ES-I3 (cell line): ENCODE measurements at regions not wholly inside any gene's neighbourhood (a gene's known extent, or its start where the extent isn't known, plus 50 kb on each side); places are given as distances from the start of the nearest gene placed in this dataset.
"Not testable (repeated sequence)": the region's sequence is repeated elsewhere in the genome, so short reads cannot be mapped to it uniquely, and the experiment has no call there.

Source experiments
- H3K36me3 ChIP-seq: 2 replicates; pipeline ENCODE4 v1.6.1; 2013; ENCODE audit warnings: mild to moderate bottlenecking, low read length, control low read depth, moderate library complexity; ENCODE audit not compliant: insufficient read depth
- H3K4me1 ChIP-seq: 2 replicates; pipeline ENCODE4 v1.6.1; 2013; ENCODE audit warnings: mild to moderate bottlenecking, control low read depth, low read length; ENCODE audit not compliant: insufficient read depth
- H3K9ac ChIP-seq: 2 replicates; pipeline ENCODE4 v1.6.1; 2013; ENCODE audit warnings: low read depth, mild to moderate bottlenecking, low read length, moderate library complexity
- H3K9me3 ChIP-seq: 2 replicates; pipeline ENCODE4 v1.6.1; 2013; ENCODE audit warnings: mild to moderate bottlenecking, low read length, moderate library complexity; ENCODE audit not compliant: control insufficient read depth, insufficient read depth

DNA sequence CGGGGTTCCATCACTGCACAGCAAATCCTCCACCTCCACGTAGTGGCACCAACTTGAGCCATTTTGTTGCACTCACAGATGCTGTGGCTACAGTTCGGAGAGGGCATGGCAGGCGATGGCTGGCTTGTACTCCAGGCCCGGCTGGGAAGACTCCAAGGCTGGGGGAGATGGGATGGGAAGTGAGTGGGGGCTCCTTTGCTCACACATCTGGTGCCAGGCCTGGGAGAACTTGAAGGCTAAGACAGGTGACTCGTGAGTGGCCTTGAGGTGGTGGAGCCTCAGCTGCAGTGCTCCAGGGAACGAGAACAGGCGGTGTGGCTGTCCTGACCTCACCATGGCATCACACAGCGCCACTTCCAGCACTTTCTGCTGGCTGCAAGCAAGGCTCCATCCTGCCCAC, 87.9 kb downstream of the PLXNA1 start:
- Histone ChIP-seq H3K36me3 (no peaks in the 10 kb centered on the region), H3K4me1 (no peaks in the 10 kb centered on the region), H3K9ac (no peak overlapping the region), H3K9me3 (no peaks in the 10 kb centered on the region)

DNA sequence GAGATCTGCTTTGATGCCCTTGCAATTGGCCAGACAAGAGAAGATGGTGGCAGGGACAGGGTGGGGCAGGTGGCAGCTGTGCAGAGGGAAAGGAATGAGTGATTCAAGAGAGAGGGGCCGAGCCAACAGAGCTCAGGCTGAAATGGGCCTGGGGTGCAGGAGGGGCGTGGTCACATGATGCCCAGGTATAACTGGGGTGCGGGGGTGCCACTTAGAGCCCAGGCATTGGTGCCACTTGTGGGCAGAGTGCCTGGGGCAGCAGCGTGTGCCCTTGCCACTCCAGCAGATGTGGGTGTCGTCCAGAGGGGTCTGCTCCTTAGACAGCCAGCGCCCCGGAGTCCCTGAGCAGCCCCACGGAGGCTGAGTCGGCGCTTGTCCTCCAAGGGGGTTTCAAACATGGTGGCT, 88.7 kb downstream of the PLXNA1 start:
- H3K9ac ChIP-seq: no peak overlapping the region
- no peaks in the 10 kb centered on the region for H3K36me3 ChIP-seq
- H3K9me3 ChIP-seq: no peaks in the 10 kb centered on the region
- H3K4me1 ChIP-seq: no peaks in the 10 kb centered on the region

DNA sequence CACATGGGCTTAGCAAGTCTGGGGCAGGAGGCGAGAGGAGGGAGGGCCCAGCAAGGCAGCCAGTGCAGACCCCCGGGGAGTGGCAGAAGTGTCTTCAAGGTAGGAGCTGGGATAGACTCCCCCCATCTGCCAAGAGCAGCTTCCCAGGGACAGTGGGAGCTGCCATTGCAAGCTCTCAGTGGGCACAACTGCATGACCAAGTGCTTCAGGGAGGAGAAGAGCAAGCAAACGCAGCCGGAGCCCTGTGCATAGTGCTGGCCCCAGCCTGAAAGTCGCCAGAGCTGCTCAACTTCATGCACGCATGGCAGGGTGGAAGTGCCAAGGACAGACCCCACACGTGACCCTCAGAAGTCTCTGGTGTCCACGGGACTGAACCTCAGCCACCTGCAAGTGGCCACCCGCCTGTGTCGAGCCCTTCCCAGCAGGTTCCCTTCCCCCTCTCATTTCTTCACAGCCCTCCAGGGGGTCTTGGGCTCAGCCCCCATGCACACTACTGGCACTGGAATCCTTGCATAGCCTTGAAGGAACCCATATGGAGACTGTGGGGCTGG, 89.4 kb downstream of the PLXNA1 start:
- no peaks in the 10 kb centered on the region for H3K4me1 ChIP-seq
- H3K36me3 ChIP-seq: no peaks in the 10 kb centered on the region
- H3K9me3 ChIP-seq: no peaks in the 10 kb centered on the region
- H3K9ac ChIP-seq: no peak overlapping the region

DNA sequence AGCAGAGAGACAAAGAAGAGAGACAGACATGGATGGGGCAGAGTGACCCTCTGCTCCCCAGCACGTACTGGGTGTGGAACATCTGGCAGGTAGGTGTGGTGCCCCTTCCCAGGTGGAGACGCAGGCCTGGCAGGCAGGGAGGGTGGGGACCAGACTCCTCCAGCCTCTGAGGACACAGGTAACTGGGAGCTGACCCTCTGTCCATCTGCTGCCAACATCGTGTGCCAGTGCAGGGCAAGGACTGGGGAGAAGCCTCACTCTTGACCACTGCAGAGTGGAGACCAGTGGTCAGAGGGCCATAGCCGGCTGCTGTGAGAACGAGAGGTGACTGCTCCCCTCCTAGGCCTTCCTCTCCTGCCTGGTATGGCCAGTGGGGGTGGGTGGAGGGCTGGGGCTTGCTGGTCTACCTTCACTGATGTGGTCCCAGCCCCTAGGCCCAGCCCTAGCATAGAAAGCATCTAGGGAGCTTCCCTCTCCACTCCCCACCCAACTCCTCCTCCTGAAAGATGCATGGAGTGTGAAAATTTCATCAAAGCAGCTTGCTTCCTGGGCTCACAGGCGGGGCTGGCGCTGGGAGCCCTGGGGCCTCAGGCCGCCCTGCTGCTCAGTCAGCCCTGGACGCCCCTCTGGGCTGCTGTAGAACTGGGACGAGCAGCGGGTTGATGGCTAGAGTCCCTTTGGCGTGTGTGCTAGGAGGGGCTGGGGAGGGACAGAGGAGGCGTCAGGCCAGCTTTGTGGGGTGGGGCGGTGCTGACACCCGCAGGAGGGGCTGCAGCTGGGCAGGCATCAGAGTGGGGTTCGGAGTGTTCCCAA, 90.3 kb downstream of the PLXNA1 start:
- H3K9ac ChIP-seq: no peak overlapping the region
- no peaks in the 10 kb centered on the region for H3K9me3 ChIP-seq
- H3K4me1 ChIP-seq: no peaks in the 10 kb centered on the region
- no peaks in the 10 kb centered on the region for H3K36me3 ChIP-seq

GRCh38 chr3:127073941-127074820, 91.3 kb downstream of the PLXNA1 start:
- Histone ChIP-seq H3K9me3 (no peaks in the 10 kb centered on the region), H3K9ac (no peak overlapping the region), H3K4me1 (no peaks in the 10 kb centered on the region), H3K36me3 (no peaks in the 10 kb centered on the region)

DNA sequence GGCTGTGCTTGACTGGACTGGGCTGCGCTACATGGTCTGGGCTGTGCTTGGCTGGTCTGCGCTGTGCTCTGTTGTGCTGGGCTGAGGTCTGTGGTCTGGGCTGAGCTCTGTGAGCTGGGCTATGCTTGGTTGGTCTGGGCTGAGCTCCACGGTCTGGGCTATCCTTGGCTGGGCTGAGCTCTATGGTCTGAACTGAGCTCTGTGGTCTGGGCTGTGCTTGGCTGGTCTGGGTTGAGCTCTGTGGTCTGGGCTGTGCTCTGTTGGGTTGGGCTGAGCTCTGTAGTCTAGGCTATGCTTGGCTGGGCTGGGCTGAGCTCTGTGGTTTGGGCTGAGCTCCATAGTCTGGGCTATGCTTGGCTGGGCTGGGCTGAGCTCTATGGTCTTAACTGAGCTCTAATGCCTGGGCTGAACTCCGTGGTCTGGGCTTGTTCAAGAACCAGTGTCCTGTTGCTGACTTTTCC, 92.0 kb downstream of the PLXNA1 start:
- no peaks in the 10 kb centered on the region for H3K4me1 ChIP-seq
- H3K9ac ChIP-seq: no peak overlapping the region
- H3K36me3 ChIP-seq: no peaks in the 10 kb centered on the region
- no peaks in the 10 kb centered on the region for H3K9me3 ChIP-seq

GRCh38 chr3:127076166-127076992, 93.5 kb downstream of the PLXNA1 start:
- not testable (repeated sequence) for H3K9me3 ChIP-seq, H3K4me1 ChIP-seq, H3K36me3 ChIP-seq, H3K9ac ChIP-seq

DNA sequence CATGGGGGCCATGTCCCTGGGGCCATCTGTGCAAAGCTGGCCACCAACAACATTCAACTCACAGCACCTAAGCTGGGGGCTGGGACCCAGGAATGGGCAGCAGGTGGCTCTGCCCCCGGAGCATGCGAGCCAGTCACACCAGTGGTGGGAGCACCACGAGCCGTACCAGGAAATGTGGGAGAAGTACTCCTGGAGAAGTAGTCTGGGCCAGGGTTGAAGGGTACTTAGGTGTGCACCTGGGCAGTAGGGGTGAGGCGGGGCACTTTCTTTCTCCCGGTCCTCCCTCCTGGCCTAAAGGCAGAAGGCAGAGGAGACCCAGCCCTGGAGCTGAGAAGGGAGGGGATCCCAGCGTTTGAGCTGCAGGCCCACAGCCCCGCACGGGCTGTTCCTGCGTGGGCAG, 94.2 kb downstream of the PLXNA1 start:
- Histone ChIP-seq H3K9me3 (no peaks in the 10 kb centered on the region), H3K9ac (no peak overlapping the region)

DNA sequence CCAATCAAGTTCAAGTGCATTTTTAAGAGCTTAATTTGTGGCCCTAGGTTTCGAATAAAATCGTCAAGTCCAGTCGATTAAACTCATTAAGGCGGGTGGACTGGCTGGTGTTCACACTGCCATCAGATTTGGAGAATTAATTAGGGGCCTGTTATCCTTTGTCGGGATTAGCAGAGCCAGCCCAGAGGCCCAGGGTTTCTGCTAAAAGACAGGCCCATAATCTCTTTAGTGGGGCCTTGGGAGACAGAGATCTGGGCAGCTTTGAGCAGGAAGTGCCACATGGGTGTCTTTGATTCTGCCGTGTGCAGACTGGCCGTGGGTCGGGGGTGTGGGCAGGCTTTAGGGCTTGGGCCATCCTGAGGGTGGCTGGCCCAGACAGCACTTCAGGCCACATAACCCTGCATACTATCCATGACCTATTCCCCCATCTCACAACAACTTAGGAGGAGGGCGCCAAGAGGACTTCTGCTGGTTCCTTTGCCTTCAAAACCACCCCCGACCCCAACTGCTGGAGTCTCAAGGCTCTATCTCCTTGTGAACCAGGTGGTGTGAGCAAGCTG, 94.7 kb downstream of the PLXNA1 start:
- H3K9me3 ChIP-seq: no peaks in the 10 kb centered on the region
- no peaks in the 10 kb centered on the region for H3K36me3 ChIP-seq
- no peak overlapping the region for H3K9ac ChIP-seq
- H3K4me1 ChIP-seq: no peaks in the 10 kb centered on the region

More for the DNA sequence above, 94.2 kb downstream of the PLXNA1 start:
- no peaks in the 10 kb centered on the region for H3K4me1 ChIP-seq
- H3K36me3 ChIP-seq: no peaks in the 10 kb centered on the region

DNA sequence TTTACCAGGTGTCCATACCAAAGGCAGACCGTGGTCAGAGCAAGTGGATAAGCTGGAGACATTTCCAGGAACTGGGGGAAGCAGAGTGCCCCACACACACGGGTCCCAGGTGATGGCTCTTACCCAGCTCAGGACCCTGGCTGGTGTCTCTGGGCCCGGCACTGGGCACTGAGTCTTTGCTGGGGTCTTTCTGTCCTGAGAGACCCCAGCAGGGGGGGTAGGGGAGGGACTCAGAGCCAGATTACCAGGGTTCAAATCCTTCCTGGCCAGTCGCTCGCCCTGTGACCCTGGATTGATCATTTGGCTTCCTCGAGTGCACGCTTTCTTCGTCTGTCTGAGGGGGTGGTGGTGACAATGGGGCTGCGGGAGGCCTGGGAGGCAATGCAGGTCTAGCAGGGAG, 95.7 kb downstream of the PLXNA1 start:
- Histone ChIP-seq H3K9ac (no peak overlapping the region), H3K36me3 (no peaks in the 10 kb centered on the region), H3K9me3 (no peaks in the 10 kb centered on the region), H3K4me1 (no peaks in the 10 kb centered on the region)

DNA sequence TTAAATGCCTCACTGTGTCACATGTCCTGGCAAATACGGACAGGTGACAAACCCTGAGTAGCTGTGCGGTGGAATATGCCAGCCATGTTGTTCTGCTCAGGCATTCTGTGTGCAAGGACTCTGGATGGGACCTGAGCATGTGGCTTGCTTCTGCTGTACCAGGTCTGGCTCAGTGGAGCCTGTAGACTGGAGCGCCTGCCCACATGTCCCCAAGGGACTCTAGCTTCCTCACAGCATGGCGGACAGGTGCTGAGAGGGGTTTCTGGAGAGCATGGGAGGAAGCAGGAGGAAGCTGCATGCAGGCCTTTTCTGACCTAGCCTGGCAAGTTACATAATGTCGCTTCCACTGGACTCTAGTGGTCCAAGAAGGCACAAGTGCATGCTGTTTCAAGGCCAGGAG, 96.3 kb downstream of the PLXNA1 start:
- no peaks in the 10 kb centered on the region for H3K9me3 ChIP-seq
- H3K4me1 ChIP-seq: no peaks in the 10 kb centered on the region
- H3K36me3 ChIP-seq: no peaks in the 10 kb centered on the region
- H3K9ac ChIP-seq: no peak overlapping the region

GRCh38 chr3:127081001-127081720, 98.2 kb downstream of the PLXNA1 start:
- H3K4me1 ChIP-seq: no peaks in the 10 kb centered on the region
- H3K9me3 ChIP-seq: no peaks in the 10 kb centered on the region
- no peak overlapping the region for H3K9ac ChIP-seq
- no peaks in the 10 kb centered on the region for H3K36me3 ChIP-seq

DNA sequence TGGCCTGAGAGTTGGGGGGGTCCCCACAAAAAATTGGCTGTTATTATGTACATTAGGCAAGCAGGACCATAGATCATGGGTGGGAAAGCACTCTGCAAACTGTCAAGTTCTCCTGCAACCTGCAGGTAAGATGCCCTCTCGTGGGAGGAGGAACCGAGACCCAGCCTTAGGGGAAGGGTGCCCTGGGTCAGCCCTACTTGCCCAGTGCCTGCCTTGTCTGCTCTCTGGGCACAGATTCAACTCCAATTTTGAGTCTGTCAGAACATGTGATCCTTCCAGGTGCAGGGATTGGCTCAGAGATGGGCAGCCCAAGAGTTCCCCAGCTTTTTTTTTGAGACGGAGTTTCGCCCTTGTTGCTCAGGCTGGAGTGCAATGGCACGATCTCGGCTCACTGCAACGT, 99.2 kb downstream of the PLXNA1 start:
- Histone ChIP-seq H3K36me3 (no peaks in the 10 kb centered on the region), H3K9me3 (no peaks in the 10 kb centered on the region), H3K9ac (no peak overlapping the region), H3K4me1 (no peaks in the 10 kb centered on the region)
